GM21529 (cell line): ENCODE measurements at regions not wholly inside any gene's neighbourhood (a gene's known extent, or its start where the extent isn't known, plus 50 kb on each side); places are given as distances from the start of the nearest gene placed in this dataset.

Experiments
- ATAC-seq: cut with Tn5 transposase; IDR thresholded peaks from one replicate; pipeline ENCODE4 v1.9.1; 2021; ENCODE audit not compliant: unreplicated experiment

DNA sequence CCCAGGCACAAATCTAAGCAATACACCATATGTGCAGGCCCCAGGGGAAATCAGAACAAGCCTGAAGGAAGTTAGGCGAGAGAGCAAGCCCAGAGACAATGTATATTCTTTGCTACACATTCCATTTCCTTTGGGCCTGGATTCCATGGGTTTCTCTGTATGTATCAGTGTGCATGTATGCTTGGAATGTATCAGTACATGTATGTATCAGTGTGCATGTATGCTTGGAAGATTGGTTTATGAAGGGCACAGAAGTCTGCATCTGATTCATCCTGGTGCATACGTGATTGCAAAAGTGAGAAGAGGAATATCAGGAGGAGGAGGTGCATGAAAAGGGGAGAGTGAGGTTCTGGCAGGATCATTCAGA lies 232.6 kb upstream of the ANKRD55 start:
- ATAC-seq, result no peak

- ATAC-seq, result no peak
These were observed 232.0 kb upstream of the ANKRD55 start for GRCh38 chr5:56464935-56465768.

DNA sequence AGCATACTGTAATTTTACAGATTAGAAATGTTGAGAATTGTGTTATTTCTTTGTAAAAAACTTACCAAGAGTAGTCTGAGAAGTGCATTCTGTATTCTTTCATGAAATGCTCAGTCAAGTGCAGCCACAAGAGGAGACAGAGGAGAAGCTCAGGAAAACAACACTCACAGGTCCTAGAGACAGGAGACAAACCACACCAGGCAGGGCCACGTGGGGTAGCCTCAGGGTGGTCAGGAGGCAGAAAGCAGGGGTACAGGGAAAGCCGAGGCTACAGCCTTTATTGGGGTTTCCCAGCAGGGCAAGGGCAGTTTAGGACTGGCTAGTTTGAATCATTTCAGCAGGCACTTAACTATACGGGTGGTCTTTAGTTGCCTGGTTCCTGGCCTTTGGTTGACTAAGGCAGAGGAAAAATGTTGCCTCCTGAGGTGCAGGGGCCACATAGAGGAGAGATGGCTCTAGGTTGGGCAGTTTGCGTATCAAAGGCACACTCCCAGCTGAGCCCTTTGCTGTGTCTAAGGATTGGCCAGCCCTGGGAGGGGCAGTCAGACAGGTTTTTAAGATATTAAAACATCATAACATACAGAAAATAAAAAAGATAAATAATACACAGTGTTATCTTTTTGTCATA lies 230.9 kb upstream of the ANKRD55 start:
- ATAC-seq, result no peak

- no peak for ATAC-seq
These were observed 228.5 kb upstream of the ANKRD55 start for GRCh38 chr5:56461584-56461983.

DNA sequence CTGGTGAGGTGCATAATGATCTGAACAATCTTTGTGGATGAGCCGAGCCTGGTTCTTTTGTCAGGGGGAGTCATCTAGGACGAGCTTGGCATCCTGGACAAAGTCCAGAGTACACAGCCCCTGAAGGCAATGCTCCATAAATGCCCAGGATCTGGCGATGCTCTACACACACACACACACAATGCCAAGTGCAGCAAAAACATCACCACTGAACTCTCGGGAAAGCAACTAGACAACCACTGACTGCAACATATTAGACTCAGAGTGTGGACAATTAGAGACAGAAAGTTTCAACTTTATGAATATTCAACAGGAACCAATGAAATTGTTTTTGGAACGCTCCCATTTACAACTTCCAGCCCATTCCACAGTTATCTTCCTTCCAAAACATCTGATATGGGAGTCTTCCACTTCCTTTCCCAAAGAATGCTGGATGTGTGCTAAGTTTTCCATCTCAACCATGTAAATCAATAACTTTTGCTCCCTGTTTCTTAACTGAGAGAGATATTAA lies 227.6 kb upstream of the ANKRD55 start:
- ATAC-seq, result no peak

- ATAC-seq, result no peak
These were observed 227.0 kb upstream of the ANKRD55 start for GRCh38 chr5:56460195-56460546.

- no peak for ATAC-seq
These were observed 226.5 kb upstream of the ANKRD55 start for GRCh38 chr5:56459394-56460194.

- no peak for ATAC-seq
These were observed 225.0 kb upstream of the ANKRD55 start for GRCh38 chr5:56457887-56458812.

DNA sequence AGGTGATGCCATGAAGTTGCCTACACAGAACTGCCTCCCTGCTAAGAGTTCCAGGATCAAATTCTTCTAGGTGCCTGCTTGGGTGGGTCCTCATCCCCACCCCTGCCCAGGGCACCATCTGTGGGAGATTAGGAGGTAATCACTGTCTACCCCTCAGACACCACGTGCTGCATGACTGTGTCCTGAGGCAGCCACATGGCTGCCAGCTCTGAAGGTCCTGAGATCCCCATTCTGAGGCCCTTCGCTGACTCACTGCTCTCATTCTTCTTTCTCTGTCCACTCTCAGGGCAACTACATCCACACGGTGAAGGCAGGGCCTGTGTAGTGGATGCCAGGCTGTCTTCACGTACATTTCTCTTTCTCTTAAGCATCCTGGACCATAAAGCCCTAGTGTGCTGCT lies 222.9 kb upstream of the ANKRD55 start:
- ATAC-seq, result no peak

DNA sequence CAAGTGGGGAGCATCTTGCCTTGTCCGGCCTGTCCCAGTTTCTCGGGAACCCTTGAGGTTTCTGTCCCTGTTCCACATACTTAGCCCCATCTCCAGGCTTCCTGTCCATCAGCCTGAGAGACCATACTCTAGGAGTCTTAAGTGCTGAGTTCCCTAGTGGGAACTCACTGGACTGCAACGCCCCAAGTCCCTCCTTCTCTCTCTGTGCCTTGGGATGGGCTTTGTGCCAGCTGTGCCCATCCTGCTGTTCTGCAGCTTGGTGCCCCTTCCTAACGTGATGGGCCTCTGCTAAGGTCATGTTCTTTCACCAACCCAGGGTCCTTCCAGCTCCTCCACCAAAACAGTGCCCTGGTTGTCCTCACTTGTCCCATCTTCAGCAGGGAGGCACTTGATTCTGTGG lies 222.3 kb upstream of the ANKRD55 start:
- ATAC-seq, result no peak

DNA sequence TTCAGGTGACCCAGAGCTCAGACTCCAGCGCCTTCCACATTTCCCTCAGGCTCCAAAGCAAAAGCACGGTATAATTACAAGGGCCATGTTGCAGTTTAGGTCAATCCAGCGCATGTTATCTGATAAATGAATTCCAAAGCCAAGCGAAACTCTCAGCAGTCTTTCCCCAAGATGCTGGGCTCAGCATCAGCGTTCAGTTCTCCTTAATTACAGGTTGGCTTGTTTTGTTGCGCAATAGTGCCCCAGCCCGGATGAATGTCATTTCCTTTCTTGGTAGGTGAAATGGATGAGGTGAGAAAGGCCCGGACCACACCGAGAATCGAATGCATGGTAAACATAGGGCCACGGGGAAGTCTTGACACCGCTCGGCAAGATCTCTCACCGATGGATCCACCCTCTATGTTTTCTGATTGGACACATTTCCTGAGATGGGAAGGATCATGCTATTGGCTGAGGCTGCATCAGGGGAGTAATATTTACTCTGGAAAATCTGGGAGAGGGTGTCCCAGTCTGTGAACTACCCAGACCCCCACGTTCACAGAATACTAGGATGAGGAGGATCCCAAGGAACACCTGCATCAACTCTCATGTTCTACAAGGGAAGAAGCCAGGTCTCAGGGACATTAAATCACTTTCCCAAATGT lies 221.2 kb upstream of the ANKRD55 start:
- ATAC-seq, result no peak

GRCh38 chr5:56451742-56452141 lies 218.6 kb upstream of the ANKRD55 start:
- no peak for ATAC-seq

DNA sequence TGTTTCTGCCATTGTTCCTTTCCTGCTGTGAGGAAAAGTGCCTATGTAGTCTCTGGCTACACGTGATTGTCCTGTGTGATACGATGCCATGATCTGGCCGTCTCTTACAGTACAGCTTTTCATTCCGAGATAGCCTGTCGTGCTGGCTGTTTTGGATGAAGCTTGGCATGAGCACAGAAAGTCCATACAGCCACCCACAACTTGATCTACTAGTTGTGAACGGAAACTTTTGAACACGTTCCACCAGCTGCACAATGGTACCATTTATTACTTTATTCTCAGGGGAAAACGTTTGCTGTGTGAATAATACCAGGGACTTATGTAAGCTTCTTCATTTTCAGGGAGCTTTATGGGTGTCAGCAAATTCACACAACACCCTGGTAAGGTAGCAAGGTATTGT lies 217.6 kb upstream of the ANKRD55 start:
- no peak for ATAC-seq

- ATAC-seq, result no peak
These were observed 216.0 kb upstream of the ANKRD55 start for GRCh38 chr5:56449071-56449640.

GRCh38 chr5:56447656-56448055 lies 214.5 kb upstream of the ANKRD55 start:
- ATAC-seq, result no peak

GRCh38 chr5:56447232-56447631 lies 214.1 kb upstream of the ANKRD55 start:
- ATAC-seq, result no peak

- ATAC-seq, result no peak
These were observed 213.6 kb upstream of the ANKRD55 start for GRCh38 chr5:56446728-56447127.

GRCh38 chr5:56443826-56444225 lies 210.7 kb upstream of the ANKRD55 start:
- ATAC-seq, result no peak

DNA sequence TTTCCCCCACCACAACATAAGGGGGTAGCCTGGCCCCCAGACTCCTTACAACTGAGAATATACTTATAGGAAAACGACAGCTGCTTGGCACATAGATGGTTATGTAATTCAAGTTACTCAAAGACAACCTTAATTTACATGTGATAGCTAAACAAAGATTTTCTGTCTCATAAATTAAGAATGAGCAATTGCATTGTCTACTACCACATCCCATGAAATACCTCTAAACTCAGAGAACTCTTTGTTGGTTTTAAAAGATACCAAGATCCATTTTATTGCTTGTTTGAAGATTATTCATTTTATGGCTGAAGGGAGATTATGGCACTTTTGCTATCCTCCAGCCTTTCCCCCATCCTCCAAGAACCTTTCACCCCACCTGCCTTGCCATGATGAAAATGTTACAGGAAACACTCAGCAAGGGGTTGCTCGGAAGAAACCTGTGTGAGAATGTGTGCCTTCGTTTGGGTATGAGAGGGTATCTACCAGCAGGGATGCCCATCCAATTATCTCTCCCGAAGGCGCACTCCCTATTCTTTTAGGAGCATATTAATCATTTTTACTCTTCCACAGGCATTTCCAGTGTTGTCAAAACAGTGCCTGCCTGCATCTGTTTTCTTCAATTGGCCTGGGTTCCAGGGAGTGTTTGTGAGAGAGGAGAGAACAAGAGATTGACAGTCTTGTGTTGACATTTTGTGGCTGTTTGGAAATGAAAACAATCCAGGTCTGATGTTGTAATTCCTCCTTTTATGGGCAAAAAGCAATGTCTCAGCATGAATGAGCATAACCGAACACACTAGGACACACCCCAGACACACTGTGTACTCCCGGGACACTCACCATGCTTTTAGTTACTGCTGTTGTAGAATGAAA lies 208.0 kb upstream of the ANKRD55 start:
- ATAC-seq, result no peak
